Panc1 (cell line): ENCODE measurements at regions not wholly inside any gene's neighbourhood (a gene's known extent, or its start where the extent isn't known, plus 50 kb on each side); places are given as distances from the start of the nearest gene placed in this dataset.

ENCODE experiments used
- ATAC-seq: fragments of 200-7000 bp; cut with Tn5 transposase; 2 replicates; pipeline ENCODE4 v1.9.1; 2020; ENCODE audit warnings: mild to moderate bottlenecking, moderate library complexity
- BruUV-seq: library from RNA; stranded (reverse); fragments of 400-500 nt; replicated peaks from 2 replicates; lab custom pipeline; 2021; lab: Mats Ljungman, UMichigan
- CTCF ChIA-PET: fragments of 300-600 bp; sonication (Branson Sonifier 250); formaldehyde crosslinking; loops from one replicate; lab custom pipeline; 2022; ENCODE audit warnings: antibody characterized with exemption; lab: Charles Lee
- POLR2A ChIA-PET: fragments of 300-600 bp; sonication (Branson Sonifier 250); formaldehyde crosslinking; loops from one replicate; lab custom pipeline; 2022; ENCODE audit warnings: antibody characterized with exemption; lab: Charles Lee
- DNase-seq: peaks from one replicate; pipeline ENCODE4 v3.0.0-alpha.2; 2010; ENCODE audit warnings: low read depth, low spot score
- H3K27ac ChIP-seq: 2 replicates; pipeline ENCODE4 v1.5.1; 2011; ENCODE audit warnings: mild to moderate bottlenecking, low read length, inconsistent platforms
- H3K27me3 ChIP-seq: fragments of 200-500 bp; sonication (Bioruptor generic); 2 replicates; pipeline ENCODE4 v1.6.0; 2014; ENCODE audit warnings: low read length, inconsistent platforms; ENCODE audit not compliant: control insufficient read depth, insufficient read depth
- H3K36me3 ChIP-seq: fragments of 200-500 bp; sonication (Bioruptor generic); 2 replicates; pipeline ENCODE4 v1.5.1; 2014; ENCODE audit warnings: inconsistent platforms, mild to moderate bottlenecking, low read length, moderate library complexity; ENCODE audit not compliant: control insufficient read depth, insufficient read depth
- H3K4me1 ChIP-seq: 2 replicates; pipeline ENCODE4 v1.5.1; 2011; ENCODE audit warnings: inconsistent platforms, mild to moderate bottlenecking, low read length, moderate library complexity; ENCODE audit not compliant: control insufficient read depth, insufficient read depth
- H3K4me3 ChIP-seq, 2 experiments: 2 replicates each; pipeline ENCODE4 v1.5.1; 2011 to 2012; ENCODE audit warnings: low read depth in 2 of 2, low read length in 2 of 2, mild to moderate bottlenecking in 2 of 2, inconsistent platforms in 1 of 2, moderate library complexity in 1 of 2
- H3K9me3 ChIP-seq: fragments of 200-500 bp; sonication (Bioruptor generic); 2 replicates; pipeline ENCODE4 v1.5.1; 2014; ENCODE audit warnings: low read depth, mild to moderate bottlenecking, inconsistent platforms, low read length, moderate library complexity; ENCODE audit not compliant: control insufficient read depth, insufficient read depth
- CTCF ChIP-seq: fragments of 450-650 bp; IDR thresholded peaks from 2 replicates; pipeline ENCODE4 v1.5.1; 2017; ENCODE audit warnings: mild to moderate bottlenecking
- POLR2AphosphoS5 ChIP-seq: IDR thresholded peaks from 2 replicates; pipeline ENCODE4 v1.6.1; 2012; ENCODE audit warnings: mild to moderate bottlenecking, low read depth, low read length, moderate library complexity
- REST ChIP-seq, 2 experiments: IDR thresholded peaks; 2 replicates each; pipeline ENCODE4 v1.6.1; 2011 to 2012; ENCODE audit warnings: low read depth in 2 of 2, control low read depth in 1 of 2, low read length in 1 of 2, mild to moderate bottlenecking in 1 of 2, moderate library complexity in 1 of 2; ENCODE audit not compliant: insufficient read depth in 1 of 2
- SIN3A ChIP-seq: IDR thresholded peaks from 2 replicates; pipeline ENCODE4 v1.6.1; 2012; ENCODE audit warnings: low read depth, mild to moderate bottlenecking, low read length, moderate library complexity, borderline replicate concordance; ENCODE audit not compliant: insufficient read depth
- TCF7L2 ChIP-seq: IDR thresholded peaks from 2 replicates; pipeline ENCODE4 v1.6.1; 2011; ENCODE audit warnings: mild to moderate bottlenecking, low read depth, low read length, inconsistent platforms
- in situ Hi-C: cut with HindIII; loops from 2 replicates; pipeline ENCODE4 v1.10.0; 2016; ENCODE audit warnings: low sequenced_read_pairs, low pct_unique_long_range_greater_than_20kb
- intact Hi-C: fragments of 100-400 bp; cut with micrococcal nuclease; formaldehyde crosslinking; loops from one replicate; pipeline ENCODE4 v1.10.0; 2022; ENCODE audit not compliant: unreplicated experiment

GRCh38 chr13:61029064-61029463 is 386.6 kb downstream of the PCDH20 start:
- ATAC-seq = no peak
- Histone ChIP-seq H3K36me3 (no peaks in the 10 kb centered on the region), H3K9me3 (no peaks in the 10 kb centered on the region), H3K4me3 (no peak overlapping the region), H3K4me1 (no peaks in the 10 kb centered on the region), H3K27ac (no peak overlapping the region), H3K27me3 (no peaks in the 10 kb centered on the region)
- no TSS peak for BruUV-seq
- TF ChIP-seq SIN3A (no peak), TCF7L2 (no peak), REST (IDR thresholded peaks at IDR 0.05; ENCODE audit: insufficient read depth in 1 of 2, low read depth in 2 of 2, low read length in 1 of 2) (no peak), CTCF (no peak), POLR2AphosphoS5 (no peak)
- in situ Hi-C loops (no loop called here), intact Hi-C loops (no loop called here)
- no peak for DNase-seq
- ChIA-PET CTCF (no interaction called here), POLR2A (no interaction called here)

- intact Hi-C loops = no loop called here
- H3K27me3 ChIP-seq = no peaks in the 10 kb centered on the region
- no peak for TF ChIP-seq POLR2AphosphoS5
- no peak for TF ChIP-seq TCF7L2
- no peak for TF ChIP-seq SIN3A
- no peak for TF ChIP-seq CTCF
- TF ChIP-seq REST (IDR thresholded peaks at IDR 0.05; ENCODE audit: insufficient read depth in 1 of 2, low read depth in 2 of 2, low read length in 1 of 2) = no peak
- H3K9me3 ChIP-seq = no peaks in the 10 kb centered on the region
- ChIA-PET POLR2A (no interaction called here), CTCF (no interaction called here)
- H3K4me1 ChIP-seq = no peaks in the 10 kb centered on the region
- in situ Hi-C loops = no loop called here
- ATAC-seq (no peak), DNase-seq (no peak)
- H3K4me3 ChIP-seq = no peak overlapping the region
- BruUV-seq = no TSS peak
- no peaks in the 10 kb centered on the region for H3K36me3 ChIP-seq
- H3K27ac ChIP-seq = no peak overlapping the region
Measured at GRCh38 chr13:61024046-61024445, 391.6 kb downstream of the PCDH20 start.
